Panc1 (cell line): ENCODE measurements at regions not wholly inside any gene's neighbourhood (a gene's known extent, or its start where the extent isn't known, plus 50 kb on each side); places are given as distances from the start of the nearest gene placed in this dataset.

Experiments used
- ATAC-seq: fragments of 200-7000 bp; cut with Tn5 transposase; 2 replicates; pipeline ENCODE4 v1.9.1; 2020; ENCODE audit warnings: mild to moderate bottlenecking, moderate library complexity
- BruUV-seq: library from RNA; stranded (reverse); fragments of 400-500 nt; replicated peaks from 2 replicates; lab custom pipeline; 2021; lab: Mats Ljungman, UMichigan
- CTCF ChIA-PET: fragments of 300-600 bp; sonication (Branson Sonifier 250); formaldehyde crosslinking; loops from one replicate; lab custom pipeline; 2022; ENCODE audit warnings: antibody characterized with exemption; lab: Charles Lee
- POLR2A ChIA-PET: fragments of 300-600 bp; sonication (Branson Sonifier 250); formaldehyde crosslinking; loops from one replicate; lab custom pipeline; 2022; ENCODE audit warnings: antibody characterized with exemption; lab: Charles Lee
- DNase-seq: peaks from one replicate; pipeline ENCODE4 v3.0.0-alpha.2; 2010; ENCODE audit warnings: low read depth, low spot score
- H3K27ac ChIP-seq: 2 replicates; pipeline ENCODE4 v1.5.1; 2011; ENCODE audit warnings: mild to moderate bottlenecking, low read length, inconsistent platforms
- H3K27me3 ChIP-seq: fragments of 200-500 bp; sonication (Bioruptor generic); 2 replicates; pipeline ENCODE4 v1.6.0; 2014; ENCODE audit warnings: low read length, inconsistent platforms; ENCODE audit not compliant: control insufficient read depth, insufficient read depth
- H3K36me3 ChIP-seq: fragments of 200-500 bp; sonication (Bioruptor generic); 2 replicates; pipeline ENCODE4 v1.5.1; 2014; ENCODE audit warnings: inconsistent platforms, mild to moderate bottlenecking, low read length, moderate library complexity; ENCODE audit not compliant: control insufficient read depth, insufficient read depth
- H3K4me1 ChIP-seq: 2 replicates; pipeline ENCODE4 v1.5.1; 2011; ENCODE audit warnings: inconsistent platforms, mild to moderate bottlenecking, low read length, moderate library complexity; ENCODE audit not compliant: control insufficient read depth, insufficient read depth
- H3K4me3 ChIP-seq, 2 experiments: 2 replicates each; pipeline ENCODE4 v1.5.1; 2011 to 2012; ENCODE audit warnings: low read depth in 2 of 2, low read length in 2 of 2, mild to moderate bottlenecking in 2 of 2, inconsistent platforms in 1 of 2, moderate library complexity in 1 of 2
- H3K9me3 ChIP-seq: fragments of 200-500 bp; sonication (Bioruptor generic); 2 replicates; pipeline ENCODE4 v1.5.1; 2014; ENCODE audit warnings: low read depth, mild to moderate bottlenecking, inconsistent platforms, low read length, moderate library complexity; ENCODE audit not compliant: control insufficient read depth, insufficient read depth
- POLR2AphosphoS5 ChIP-seq: IDR thresholded peaks from 2 replicates; pipeline ENCODE4 v1.6.1; 2012; ENCODE audit warnings: mild to moderate bottlenecking, low read depth, low read length, moderate library complexity
- SIN3A ChIP-seq: IDR thresholded peaks from 2 replicates; pipeline ENCODE4 v1.6.1; 2012; ENCODE audit warnings: low read depth, mild to moderate bottlenecking, low read length, moderate library complexity, borderline replicate concordance; ENCODE audit not compliant: insufficient read depth
- TCF7L2 ChIP-seq: IDR thresholded peaks from 2 replicates; pipeline ENCODE4 v1.6.1; 2011; ENCODE audit warnings: mild to moderate bottlenecking, low read depth, low read length, inconsistent platforms
- in situ Hi-C: cut with HindIII; loops from 2 replicates; pipeline ENCODE4 v1.10.0; 2016; ENCODE audit warnings: low sequenced_read_pairs, low pct_unique_long_range_greater_than_20kb
- intact Hi-C: fragments of 100-400 bp; cut with micrococcal nuclease; formaldehyde crosslinking; loops from one replicate; pipeline ENCODE4 v1.10.0; 2022; ENCODE audit not compliant: unreplicated experiment
- TF ChIP-seq, protein P1 (sequence below): fragments of 450-650 bp; IDR thresholded peaks from 2 replicates; pipeline ENCODE4 v1.5.1; 2017; ENCODE audit warnings: mild to moderate bottlenecking
- TF ChIP-seq, protein P2 (sequence below), 2 experiments: IDR thresholded peaks; 2 replicates each; pipeline ENCODE4 v1.6.1; 2011 to 2012; ENCODE audit warnings: low read depth in 2 of 2, control low read depth in 1 of 2, low read length in 1 of 2, mild to moderate bottlenecking in 1 of 2, moderate library complexity in 1 of 2; ENCODE audit not compliant: insufficient read depth in 1 of 2

DNA sequence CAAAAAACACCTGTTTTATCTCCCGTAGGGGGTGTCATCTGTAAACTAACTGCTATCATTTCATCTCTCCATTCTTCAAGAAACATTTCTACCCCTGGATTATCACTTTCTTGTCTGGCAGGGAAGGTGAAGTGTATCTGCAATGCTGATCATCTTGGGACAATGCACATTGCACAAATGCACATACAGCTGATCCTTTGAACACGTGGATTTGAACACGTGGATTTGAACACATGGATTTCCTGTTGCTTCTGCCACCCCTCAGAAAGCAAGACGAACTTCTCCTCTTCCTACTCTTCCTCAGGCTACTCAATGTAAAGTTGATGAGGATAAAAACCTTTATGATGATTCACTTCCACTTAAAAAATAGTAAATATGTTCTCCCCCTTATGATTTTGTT lies 147.4 kb upstream of the PRLR start:
- H3K4me3 ChIP-seq, result no peak overlapping the region
- no peak overlapping the region for H3K27ac ChIP-seq
- ChIA-PET POLR2A (no interaction called here), CTCF (no interaction called here)
- no TSS peak for BruUV-seq
- no peak for DNase-seq
- no peaks in the 10 kb centered on the region for H3K4me1 ChIP-seq
- in situ Hi-C loops, result no loop called here
- no peaks in the 10 kb centered on the region for H3K36me3 ChIP-seq
- ATAC-seq, result no peak
- H3K27me3 ChIP-seq, result no peaks in the 10 kb centered on the region
- TF ChIP-seq, protein P1, sequence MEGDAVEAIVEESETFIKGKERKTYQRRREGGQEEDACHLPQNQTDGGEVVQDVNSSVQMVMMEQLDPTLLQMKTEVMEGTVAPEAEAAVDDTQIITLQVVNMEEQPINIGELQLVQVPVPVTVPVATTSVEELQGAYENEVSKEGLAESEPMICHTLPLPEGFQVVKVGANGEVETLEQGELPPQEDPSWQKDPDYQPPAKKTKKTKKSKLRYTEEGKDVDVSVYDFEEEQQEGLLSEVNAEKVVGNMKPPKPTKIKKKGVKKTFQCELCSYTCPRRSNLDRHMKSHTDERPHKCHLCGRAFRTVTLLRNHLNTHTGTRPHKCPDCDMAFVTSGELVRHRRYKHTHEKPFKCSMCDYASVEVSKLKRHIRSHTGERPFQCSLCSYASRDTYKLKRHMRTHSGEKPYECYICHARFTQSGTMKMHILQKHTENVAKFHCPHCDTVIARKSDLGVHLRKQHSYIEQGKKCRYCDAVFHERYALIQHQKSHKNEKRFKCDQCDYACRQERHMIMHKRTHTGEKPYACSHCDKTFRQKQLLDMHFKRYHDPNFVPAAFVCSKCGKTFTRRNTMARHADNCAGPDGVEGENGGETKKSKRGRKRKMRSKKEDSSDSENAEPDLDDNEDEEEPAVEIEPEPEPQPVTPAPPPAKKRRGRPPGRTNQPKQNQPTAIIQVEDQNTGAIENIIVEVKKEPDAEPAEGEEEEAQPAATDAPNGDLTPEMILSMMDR, result no peak
- TF ChIP-seq POLR2AphosphoS5, result no peak
- no peak for TF ChIP-seq TCF7L2
- TF ChIP-seq SIN3A, result no peak
- TF ChIP-seq, protein P2, sequence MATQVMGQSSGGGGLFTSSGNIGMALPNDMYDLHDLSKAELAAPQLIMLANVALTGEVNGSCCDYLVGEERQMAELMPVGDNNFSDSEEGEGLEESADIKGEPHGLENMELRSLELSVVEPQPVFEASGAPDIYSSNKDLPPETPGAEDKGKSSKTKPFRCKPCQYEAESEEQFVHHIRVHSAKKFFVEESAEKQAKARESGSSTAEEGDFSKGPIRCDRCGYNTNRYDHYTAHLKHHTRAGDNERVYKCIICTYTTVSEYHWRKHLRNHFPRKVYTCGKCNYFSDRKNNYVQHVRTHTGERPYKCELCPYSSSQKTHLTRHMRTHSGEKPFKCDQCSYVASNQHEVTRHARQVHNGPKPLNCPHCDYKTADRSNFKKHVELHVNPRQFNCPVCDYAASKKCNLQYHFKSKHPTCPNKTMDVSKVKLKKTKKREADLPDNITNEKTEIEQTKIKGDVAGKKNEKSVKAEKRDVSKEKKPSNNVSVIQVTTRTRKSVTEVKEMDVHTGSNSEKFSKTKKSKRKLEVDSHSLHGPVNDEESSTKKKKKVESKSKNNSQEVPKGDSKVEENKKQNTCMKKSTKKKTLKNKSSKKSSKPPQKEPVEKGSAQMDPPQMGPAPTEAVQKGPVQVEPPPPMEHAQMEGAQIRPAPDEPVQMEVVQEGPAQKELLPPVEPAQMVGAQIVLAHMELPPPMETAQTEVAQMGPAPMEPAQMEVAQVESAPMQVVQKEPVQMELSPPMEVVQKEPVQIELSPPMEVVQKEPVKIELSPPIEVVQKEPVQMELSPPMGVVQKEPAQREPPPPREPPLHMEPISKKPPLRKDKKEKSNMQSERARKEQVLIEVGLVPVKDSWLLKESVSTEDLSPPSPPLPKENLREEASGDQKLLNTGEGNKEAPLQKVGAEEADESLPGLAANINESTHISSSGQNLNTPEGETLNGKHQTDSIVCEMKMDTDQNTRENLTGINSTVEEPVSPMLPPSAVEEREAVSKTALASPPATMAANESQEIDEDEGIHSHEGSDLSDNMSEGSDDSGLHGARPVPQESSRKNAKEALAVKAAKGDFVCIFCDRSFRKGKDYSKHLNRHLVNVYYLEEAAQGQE (IDR thresholded peaks at IDR 0.05; ENCODE audit: insufficient read depth in 1 of 2, low read depth in 2 of 2, low read length in 1 of 2), result no peak
- intact Hi-C loops, result no loop called here
- no peaks in the 10 kb centered on the region for H3K9me3 ChIP-seq

DNA sequence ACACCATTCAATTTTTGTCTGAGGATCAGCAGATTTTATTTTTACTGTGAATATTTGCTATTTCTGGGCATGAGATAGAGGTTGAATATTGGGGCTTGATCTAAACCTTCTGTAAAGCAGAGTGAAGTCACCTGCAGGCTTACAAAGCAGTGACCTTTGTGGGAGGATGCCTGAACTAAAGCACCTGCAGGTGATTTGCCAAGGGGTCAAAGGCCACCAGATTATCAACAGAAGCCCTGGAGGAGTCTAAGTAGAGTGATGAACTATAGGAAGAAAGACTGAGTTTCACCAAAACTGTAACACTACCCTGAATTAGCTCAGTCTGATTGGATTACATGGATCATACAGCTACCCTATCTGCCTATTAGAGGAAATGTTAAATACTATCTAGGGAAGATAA lies 144.3 kb upstream of the PRLR start:
- no TSS peak for BruUV-seq
- intact Hi-C loops (no loop called here), in situ Hi-C loops (no loop called here)
- no peak for TF ChIP-seq POLR2AphosphoS5
- TF ChIP-seq SIN3A, result no peak
- TF ChIP-seq, protein P1, result no peak
- no peak for TF ChIP-seq TCF7L2
- TF ChIP-seq, protein P2 (IDR thresholded peaks at IDR 0.05; ENCODE audit: insufficient read depth in 1 of 2, low read depth in 2 of 2, low read length in 1 of 2), result no peak
- ChIA-PET POLR2A (no interaction called here), CTCF (no interaction called here)
- no peaks in the 10 kb centered on the region for H3K4me1 ChIP-seq
- no peaks in the 10 kb centered on the region for H3K9me3 ChIP-seq
- no peaks in the 10 kb centered on the region for H3K27me3 ChIP-seq
- H3K4me3 ChIP-seq, result no peak overlapping the region
- ATAC-seq (no peak), DNase-seq (no peak)
- H3K27ac ChIP-seq, result no peak overlapping the region
- no peaks in the 10 kb centered on the region for H3K36me3 ChIP-seq
